GM12878 (cell line): ENCODE measurements at regions not wholly inside any gene's neighbourhood (a gene's known extent, or its start where the extent isn't known, plus 50 kb on each side); places are given as distances from the start of the nearest gene placed in this dataset.

Source experiments
- ATAC-seq: fragments of 200-7000 bp; cut with Tn5 transposase; 3 replicates; pipeline ENCODE4 v1.9.1; 2020; ENCODE audit warnings: mild to moderate bottlenecking, moderate library complexity
- BruUV-seq: library from RNA; stranded (reverse); fragments of 400-500 nt; replicated peaks from 2 replicates; lab custom pipeline; 2021; lab: Mats Ljungman, UMichigan
- CTCF ChIA-PET: fragments of 300-600 bp; sonication (Branson Sonifier 250); formaldehyde crosslinking; extraction: SDS; loops from one replicate; lab custom pipeline; 2021; ENCODE audit warnings: inconsistent platforms; lab: Yijun Ruan, JAX
- POLR2A ChIA-PET: fragments of 350-600 bp; formaldehyde crosslinking; extraction: SDS; loops from one replicate; lab custom pipeline; 2021; ENCODE audit warnings: inconsistent platforms; lab: Charles Lee
- RAD21 ChIA-PET: fragments of 300-600 bp; sonication (Branson Sonifier 250); formaldehyde crosslinking; loops from one replicate; lab custom pipeline; 2023; ENCODE audit warnings: antibody characterized with exemption; ENCODE audit not compliant: unreplicated experiment; lab: Charles Lee
- SMC1A ChIA-PET: fragments of 300-600 bp; sonication (Branson Sonifier 250); formaldehyde crosslinking; loops from one replicate; lab custom pipeline; 2023; ENCODE audit not compliant: unreplicated experiment, uncharacterized antibody; lab: Charles Lee
- DNase-seq: peaks from one replicate; pipeline ENCODE4 v3.0.0-alpha.2; 2011; ENCODE audit warnings: low read depth, low spot score
- FAIRE-seq: peaks from 3 replicates; lab custom pipeline; 2011; peaks lifted over from hg19 to GRCh38; lab: Jason Lieb, UNC
- H2AFZ ChIP-seq: 2 replicates; pipeline ENCODE4 v1.6.0; 2011; ENCODE audit warnings: low read depth, low read length, control low read depth; ENCODE audit not compliant: control insufficient read depth
- H3K27ac ChIP-seq: 2 replicates; pipeline ENCODE4 v1.5.1; 2011; ENCODE audit warnings: control low read depth; ENCODE audit not compliant: control insufficient read depth, insufficient read depth
- H3K27me3 ChIP-seq, 2 experiments: replicated peaks in 1 of 2; 2 replicates each; pipeline versions ENCODE4 v1.6.0 to v1.6.1; 2011; ENCODE audit warnings: low read length in 1 of 2; ENCODE audit not compliant: control insufficient read depth in 2 of 2, insufficient read depth in 2 of 2
- H3K36me3 ChIP-seq, 2 experiments: 2 replicates each; pipeline ENCODE4 v1.5.1; 2011; ENCODE audit warnings: low read length in 1 of 2; ENCODE audit not compliant: control insufficient read depth in 2 of 2, insufficient read depth in 2 of 2
- H3K4me1 ChIP-seq: 2 replicates; pipeline ENCODE4 v1.6.1; 2011; ENCODE audit warnings: mild to moderate bottlenecking, low read length, moderate library complexity, mixed read lengths; ENCODE audit not compliant: control insufficient read depth, insufficient read depth
- H3K4me2 ChIP-seq: 2 replicates; pipeline ENCODE4 v1.6.0; 2011; ENCODE audit warnings: control low read depth; ENCODE audit not compliant: control insufficient read depth, insufficient read depth
- H3K4me3 ChIP-seq: fragments of 200-600 bp; sonication (generic); 2 replicates; pipeline ENCODE4 v1.5.1; 2016
- H3K79me2 ChIP-seq: 2 replicates; pipeline ENCODE4 v1.6.0; 2011; ENCODE audit warnings: low read length; ENCODE audit not compliant: control insufficient read depth, insufficient read depth
- H3K9ac ChIP-seq: 2 replicates; pipeline ENCODE4 v1.8.0; 2011; ENCODE audit warnings: low read length, control low read depth, mixed read lengths; ENCODE audit not compliant: control insufficient read depth, insufficient read depth
- H3K9me3 ChIP-seq: replicated peaks from 3 replicates; pipeline ENCODE4 v1.5.1; 2011; ENCODE audit warnings: mild to moderate bottlenecking, low read length; ENCODE audit not compliant: control insufficient read depth, insufficient read depth
- H4K20me1 ChIP-seq: 2 replicates; pipeline ENCODE4 v1.6.0; 2011; ENCODE audit not compliant: control insufficient read depth, insufficient read depth
- BCL3 ChIP-seq: IDR thresholded peaks from 2 replicates; pipeline ENCODE4 v1.6.1; 2011; ENCODE audit warnings: borderline replicate concordance, low read depth, mild to moderate bottlenecking, moderate library complexity, low read length; ENCODE audit not compliant: insufficient read depth, poor library complexity, severe bottlenecking
- BMI1 ChIP-seq: fragments of 450-650 bp; IDR thresholded peaks from 2 replicates; pipeline ENCODE4 v1.6.1; 2016; ENCODE audit warnings: mild to moderate bottlenecking, moderate library complexity, borderline replicate concordance
- CBX5 ChIP-seq: sonication (generic); IDR thresholded peaks from 2 replicates; pipeline ENCODE4 v1.6.1; 2016; ENCODE audit warnings: low read depth, moderate library complexity, mild to moderate bottlenecking, inconsistent platforms
- CEBPB ChIP-seq, 2 experiments: fragments of 150-350 bp in 1 of 2; IDR thresholded peaks; 2 replicates each; pipeline ENCODE4 v1.6.1; 2012 to 2014; ENCODE audit warnings: low read depth in 2 of 2, low read length in 2 of 2, borderline replicate concordance in 1 of 2, inconsistent platforms in 1 of 2
- DPF2 ChIP-seq: fragments of 450-650 bp; IDR thresholded peaks from 2 replicates; pipeline ENCODE4 v1.6.1; 2017; ENCODE audit warnings: mild to moderate bottlenecking
- EGR1 ChIP-seq, 2 experiments: IDR thresholded peaks; 1 replicate in 1 of 2; 2 replicates in 1 of 2; pipeline ENCODE4 v1.6.1; 2011 to 2012; ENCODE audit warnings: low read depth in 2 of 2, low read length in 2 of 2, borderline replicate concordance in 1 of 2, mild to moderate bottlenecking in 1 of 2, moderate library complexity in 1 of 2
- ESRRA ChIP-seq: IDR thresholded peaks from 2 replicates; pipeline ENCODE4 v1.6.1; 2012; ENCODE audit warnings: mild to moderate bottlenecking, low read length, improper control_type of control experiment
- FOS ChIP-seq: IDR thresholded peaks from 3 replicates; pipeline ENCODE4 v1.6.1; 2011; ENCODE audit warnings: borderline replicate concordance; ENCODE audit not compliant: insufficient read length; ENCODE audit errors: extremely low read depth
- IRF5 ChIP-seq: fragments of 450-650 bp; IDR thresholded peaks from 2 replicates; pipeline ENCODE4 v1.6.1; 2017; ENCODE audit warnings: borderline replicate concordance
- JUND ChIP-seq: IDR thresholded peaks from 2 replicates; pipeline ENCODE4 v1.6.1; 2012; ENCODE audit warnings: low read depth, mild to moderate bottlenecking, low read length, improper control_type of control experiment, moderate library complexity
- NR2C2 ChIP-seq: IDR thresholded peaks from 2 replicates; pipeline ENCODE4 v1.6.1; 2011; ENCODE audit warnings: borderline replicate concordance, low read depth; ENCODE audit not compliant: control insufficient read depth, insufficient read length
- PAX5 ChIP-seq: IDR thresholded peaks from 2 replicates; pipeline ENCODE4 v1.6.1; 2011; ENCODE audit warnings: low read depth, low read length, borderline replicate concordance
- PML ChIP-seq: IDR thresholded peaks from 2 replicates; pipeline ENCODE4 v1.6.1; 2012; ENCODE audit warnings: low read length, inconsistent platforms
- POLR2AphosphoS2 ChIP-seq: IDR thresholded peaks from 2 replicates; pipeline ENCODE4 v1.6.1; 2011; ENCODE audit warnings: low read depth, mild to moderate bottlenecking, low read length, improper control_type of control experiment, moderate library complexity
- SMARCA5 ChIP-seq: fragments of 450-650 bp; IDR thresholded peaks from 2 replicates; pipeline ENCODE4 v1.6.1; 2017; ENCODE audit warnings: mild to moderate bottlenecking
- SREBF2 ChIP-seq: IDR thresholded peaks from 2 replicates; pipeline ENCODE4 v1.6.1; 2012; ENCODE audit warnings: mild to moderate bottlenecking, low read length
- STAT3 ChIP-seq: IDR thresholded peaks from 2 replicates; pipeline ENCODE4 v1.6.1; 2011; ENCODE audit warnings: low read depth, low read length, improper control_type of control experiment
- TCF7 ChIP-seq: IDR thresholded peaks from 2 replicates; pipeline ENCODE4 v1.6.1; 2014; ENCODE audit warnings: antibody characterized with exemption, borderline replicate concordance
- WGBS: methylation state at CpG from one replicate; pipeline ENCODE4 v1.1.6; 2016; ENCODE audit warnings: low lambda C conversion rate; ENCODE audit not compliant: insufficient replicate concordance, insufficient coverage; ENCODE audit errors: missing lambda C conversion rate; 5-methylcytosine and 5-hydroxymethylcytosine counted together
- in situ Hi-C: fragments of 300-500 bp; cut with MboI; formaldehyde crosslinking; loops from 9 replicates; pipeline ENCODE4 v1.14.3; 2018; ENCODE audit warnings: mixed read lengths
- intact Hi-C: fragments of 100-400 bp; cut with micrococcal nuclease; formaldehyde crosslinking; loops from one replicate; pipeline ENCODE4 v1.14.2; 2022; ENCODE audit not compliant: unreplicated experiment
- TF ChIP-seq, protein P1 (sequence below): IDR thresholded peaks from 2 replicates; pipeline ENCODE4 v1.6.1; 2012; ENCODE audit warnings: improper control_type of control experiment, low read depth, low read length; ENCODE audit not compliant: insufficient replicate concordance

GRCh38 chr3:109387621-109388020, 50.3 kb upstream of the DPPA4 start:
- in situ Hi-C loops: no loop called here
- BruUV-seq: no TSS peak
- POLR2A ChIA-PET: no interaction called here
- TF ChIP-seq SMARCA5 (no peak), NR2C2 (no peak), CBX5 (no peak), POLR2AphosphoS2 (no peak), FOS (no peak), JUND (no peak), IRF5 (no peak), CEBPB (IDR thresholded peaks at IDR 0.05; ENCODE audit: borderline replicate concordance in 1 of 2, low read depth in 2 of 2, low read length in 2 of 2) (no peak), PML (no peak), EGR1 (IDR thresholded peaks at IDR 0.05; ENCODE audit: borderline replicate concordance in 1 of 2, low read depth in 2 of 2, low read length in 2 of 2) (no peak), PAX5 (no peak), DPF2 (no peak), ESRRA (no peak), BMI1 (no peak), STAT3 (no peak), TCF7 (no peak), BCL3 (no peak), SREBF2 (no peak)
- TF ChIP-seq, protein P1, sequence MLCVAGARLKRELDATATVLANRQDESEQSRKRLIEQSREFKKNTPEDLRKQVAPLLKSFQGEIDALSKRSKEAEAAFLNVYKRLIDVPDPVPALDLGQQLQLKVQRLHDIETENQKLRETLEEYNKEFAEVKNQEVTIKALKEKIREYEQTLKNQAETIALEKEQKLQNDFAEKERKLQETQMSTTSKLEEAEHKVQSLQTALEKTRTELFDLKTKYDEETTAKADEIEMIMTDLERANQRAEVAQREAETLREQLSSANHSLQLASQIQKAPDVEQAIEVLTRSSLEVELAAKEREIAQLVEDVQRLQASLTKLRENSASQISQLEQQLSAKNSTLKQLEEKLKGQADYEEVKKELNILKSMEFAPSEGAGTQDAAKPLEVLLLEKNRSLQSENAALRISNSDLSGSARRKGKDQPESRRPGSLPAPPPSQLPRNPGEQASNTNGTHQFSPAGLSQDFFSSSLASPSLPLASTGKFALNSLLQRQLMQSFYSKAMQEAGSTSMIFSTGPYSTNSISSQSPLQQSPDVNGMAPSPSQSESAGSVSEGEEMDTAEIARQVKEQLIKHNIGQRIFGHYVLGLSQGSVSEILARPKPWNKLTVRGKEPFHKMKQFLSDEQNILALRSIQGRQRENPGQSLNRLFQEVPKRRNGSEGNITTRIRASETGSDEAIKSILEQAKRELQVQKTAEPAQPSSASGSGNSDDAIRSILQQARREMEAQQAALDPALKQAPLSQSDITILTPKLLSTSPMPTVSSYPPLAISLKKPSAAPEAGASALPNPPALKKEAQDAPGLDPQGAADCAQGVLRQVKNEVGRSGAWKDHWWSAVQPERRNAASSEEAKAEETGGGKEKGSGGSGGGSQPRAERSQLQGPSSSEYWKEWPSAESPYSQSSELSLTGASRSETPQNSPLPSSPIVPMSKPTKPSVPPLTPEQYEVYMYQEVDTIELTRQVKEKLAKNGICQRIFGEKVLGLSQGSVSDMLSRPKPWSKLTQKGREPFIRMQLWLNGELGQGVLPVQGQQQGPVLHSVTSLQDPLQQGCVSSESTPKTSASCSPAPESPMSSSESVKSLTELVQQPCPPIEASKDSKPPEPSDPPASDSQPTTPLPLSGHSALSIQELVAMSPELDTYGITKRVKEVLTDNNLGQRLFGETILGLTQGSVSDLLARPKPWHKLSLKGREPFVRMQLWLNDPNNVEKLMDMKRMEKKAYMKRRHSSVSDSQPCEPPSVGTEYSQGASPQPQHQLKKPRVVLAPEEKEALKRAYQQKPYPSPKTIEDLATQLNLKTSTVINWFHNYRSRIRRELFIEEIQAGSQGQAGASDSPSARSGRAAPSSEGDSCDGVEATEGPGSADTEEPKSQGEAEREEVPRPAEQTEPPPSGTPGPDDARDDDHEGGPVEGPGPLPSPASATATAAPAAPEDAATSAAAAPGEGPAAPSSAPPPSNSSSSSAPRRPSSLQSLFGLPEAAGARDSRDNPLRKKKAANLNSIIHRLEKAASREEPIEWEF: no peak

More at GRCh38 chr3:109387621-109388020, 50.3 kb upstream of the DPPA4 start:
- Histone ChIP-seq H3K9me3 (no peaks in the 10 kb centered on the region), H3K79me2 (no peaks in the 10 kb centered on the region), H3K4me3 (no peak overlapping the region), H2AFZ (no peak overlapping the region), H3K4me2 (no peak overlapping the region), H3K27me3 (no peaks in the 10 kb centered on the region), H3K36me3 (no peaks in the 10 kb centered on the region), H3K4me1 (no peaks in the 10 kb centered on the region), H4K20me1 (no peaks in the 10 kb centered on the region), H3K9ac (no peak overlapping the region), H3K27ac (no peak overlapping the region)
- ChIA-PET RAD21 (interaction anchor here (0.5 kb wide), 1 partner anchor 255 kb away, joined by 4 read pairs; no protein-coding TSS in a partner anchor), CTCF (no interaction called here), SMC1A (no interaction called here)
- DNase-seq: no peak
- 81% methylated on average over 1 of the region's 1 CpG for whole genome bisulfite sequencing
- no peak for ATAC-seq
- intact Hi-C loops: no loop called here
- FAIRE-seq: no peak
